Fibroblast of villous mesenchyme (primary cell): ENCODE measurements at regions not wholly inside any gene's neighbourhood (a gene's known extent, or its start where the extent isn't known, plus 50 kb on each side); places are given as distances from the start of the nearest gene placed in this dataset.
"Not testable (repeated sequence)": the region's sequence is repeated elsewhere in the genome, so short reads cannot be mapped to it uniquely, and the experiment has no call there.

ENCODE experiments used
- DNase-seq: peaks from one replicate; pipeline ENCODE4 v3.0.0-alpha.2; 2010; ENCODE audit warnings: low read depth
- H3K4me3 ChIP-seq: 2 replicates; pipeline ENCODE4 v1.5.1; 2011; ENCODE audit warnings: low read depth, mild to moderate bottlenecking, low read length
- CTCF ChIP-seq: IDR thresholded peaks from 2 replicates; pipeline ENCODE4 v1.5.1; 2012; ENCODE audit warnings: low read depth, mild to moderate bottlenecking, low read length; ENCODE audit not compliant: insufficient read depth

GRCh38 chr7:35971133-35971891 lies 170.5 kb downstream of the SEPTIN7 start:
- no peak for TF ChIP-seq CTCF
- no peak for DNase-seq
- no peak overlapping the region for H3K4me3 ChIP-seq

GRCh38 chr7:35975851-35976454 lies 175.1 kb downstream of the SEPTIN7 start:
- DNase-seq: peak; percentile 83
- TF ChIP-seq CTCF: peak; percentile 85
- no peak overlapping the region for H3K4me3 ChIP-seq

GRCh38 chr7:35978816-35979640 lies 174.0 kb upstream of the EEPD1 start:
- not testable (repeated sequence) for H3K4me3 ChIP-seq, DNase-seq

- no peak overlapping the region for H3K4me3 ChIP-seq
- no peak for DNase-seq
- no peak for TF ChIP-seq CTCF
These were observed 170.5 kb upstream of the EEPD1 start for GRCh38 chr7:35982600-35982999.

GRCh38 chr7:35983626-35984025 lies 169.4 kb upstream of the EEPD1 start:
- TF ChIP-seq CTCF: no peak
- no peak overlapping the region for H3K4me3 ChIP-seq
- DNase-seq: no peak

- H3K4me3 ChIP-seq: no peak overlapping the region
- DNase-seq: peak; percentile 77
- peak; percentile 98 for TF ChIP-seq CTCF
These were observed 167.8 kb upstream of the EEPD1 start for GRCh38 chr7:35985126-35985754.

GRCh38 chr7:35987016-35987415 lies 166.0 kb upstream of the EEPD1 start:
- no peak for DNase-seq
- no peak for TF ChIP-seq CTCF
- H3K4me3 ChIP-seq: no peak overlapping the region
